ENCODE measurements at regions not wholly inside any gene's neighbourhood (a gene's known extent, or its start where the extent isn't known, plus 50 kb on each side); places are given as distances from the start of the nearest gene placed in this dataset.

DNA sequence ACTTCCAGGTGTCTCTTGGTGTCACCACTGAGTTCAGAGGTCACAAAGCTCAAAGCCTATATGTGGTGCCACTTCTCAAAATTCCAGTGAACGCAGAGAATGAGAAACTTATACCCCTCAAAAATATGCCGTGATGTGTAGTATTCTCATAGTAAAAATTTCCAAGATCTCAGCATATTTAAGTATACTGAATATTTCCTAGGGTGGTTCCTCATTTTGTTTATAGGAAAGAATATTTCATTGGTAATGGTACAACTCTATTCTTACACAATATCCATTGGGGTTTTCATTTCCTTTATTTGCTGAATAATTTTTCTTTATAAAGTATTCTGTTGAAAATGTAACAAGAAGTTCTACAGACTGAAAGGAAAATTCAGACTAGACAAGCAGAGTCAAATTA is 58.9 kb upstream of the ADO start:
- TF ChIP-seq, protein P1, sequence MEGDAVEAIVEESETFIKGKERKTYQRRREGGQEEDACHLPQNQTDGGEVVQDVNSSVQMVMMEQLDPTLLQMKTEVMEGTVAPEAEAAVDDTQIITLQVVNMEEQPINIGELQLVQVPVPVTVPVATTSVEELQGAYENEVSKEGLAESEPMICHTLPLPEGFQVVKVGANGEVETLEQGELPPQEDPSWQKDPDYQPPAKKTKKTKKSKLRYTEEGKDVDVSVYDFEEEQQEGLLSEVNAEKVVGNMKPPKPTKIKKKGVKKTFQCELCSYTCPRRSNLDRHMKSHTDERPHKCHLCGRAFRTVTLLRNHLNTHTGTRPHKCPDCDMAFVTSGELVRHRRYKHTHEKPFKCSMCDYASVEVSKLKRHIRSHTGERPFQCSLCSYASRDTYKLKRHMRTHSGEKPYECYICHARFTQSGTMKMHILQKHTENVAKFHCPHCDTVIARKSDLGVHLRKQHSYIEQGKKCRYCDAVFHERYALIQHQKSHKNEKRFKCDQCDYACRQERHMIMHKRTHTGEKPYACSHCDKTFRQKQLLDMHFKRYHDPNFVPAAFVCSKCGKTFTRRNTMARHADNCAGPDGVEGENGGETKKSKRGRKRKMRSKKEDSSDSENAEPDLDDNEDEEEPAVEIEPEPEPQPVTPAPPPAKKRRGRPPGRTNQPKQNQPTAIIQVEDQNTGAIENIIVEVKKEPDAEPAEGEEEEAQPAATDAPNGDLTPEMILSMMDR (IDR thresholded peaks at IDR 0.05): no peak
- TF ChIP-seq EZH2phosphoT487 (IDR thresholded peaks at IDR 0.05): no peak

Data from neural progenitor cell (in vitro differentiated cells).